Testis (tissue), 2 donors: ENCODE measurements at regions not wholly inside any gene's neighbourhood (a gene's known extent, or its start where the extent isn't known, plus 50 kb on each side); places are given as distances from the start of the nearest gene placed in this dataset.

Experiments used
- DNase-seq: peaks from one replicate; pipeline ENCODE4 v3.0.0-alpha.2; 2019
- H3K27ac ChIP-seq, 2 donors: fragments of 200-600 bp; sonication (generic); one replicate each; pipeline ENCODE4 v1.5.1; 2019
- H3K27me3 ChIP-seq: fragments of 200-600 bp; sonication (generic); one replicate; pipeline ENCODE4 v1.5.1; 2019
- H3K36me3 ChIP-seq: fragments of 200-600 bp; sonication (generic); one replicate; pipeline ENCODE4 v1.5.1; 2017; ENCODE audit warnings: low read depth; ENCODE audit errors: missing control alignments
- H3K4me1 ChIP-seq: fragments of 200-600 bp; sonication (generic); one replicate; pipeline ENCODE4 v1.5.1; 2019
- H3K4me3 ChIP-seq, 2 donors: fragments of 200-600 bp; sonication (generic); one replicate each; pipeline ENCODE4 v1.5.1; 2017 to 2019
- H3K9me3 ChIP-seq: fragments of 200-600 bp; sonication (generic); one replicate; pipeline ENCODE4 v1.5.1; 2017
- POLR2A ChIP-seq: fragments of 450-650 bp; IDR thresholded peaks from one replicate; pipeline ENCODE4 v1.6.1; 2017; ENCODE audit warnings: antibody characterized with exemption, mild to moderate bottlenecking, moderate library complexity
- WGBS, 2 donors: methylation state at CpG; one replicate each; pipeline ENCODE4 v1.1.5; 2018; 5-methylcytosine and 5-hydroxymethylcytosine counted together
- intact Hi-C: fragments of 100-400 bp; cut with DNase I; formaldehyde crosslinking; loops from one replicate; pipeline ENCODE4 v1.15.1; 2023; ENCODE audit warnings: low total_unique reads
- TF ChIP-seq, protein P1 (sequence below), 3 experiments: fragments of 450-650 bp in 2 of 3; fragments of 200-600 bp in 1 of 3; sonication (generic) in 1 of 3; IDR thresholded peaks; one replicate each; pipeline ENCODE4 v1.5.1; 2016 to 2019; ENCODE audit warnings: antibody characterized with exemption in 3 of 3, mild to moderate bottlenecking in 2 of 3, moderate library complexity in 1 of 3

- H3K27me3 ChIP-seq = no peaks in the 10 kb centered on the region
- no peak overlapping the region for H3K27ac ChIP-seq
- no peaks in the 10 kb centered on the region for H3K36me3 ChIP-seq
- no peak overlapping the region for H3K4me3 ChIP-seq
- no peaks in the 10 kb centered on the region for H3K9me3 ChIP-seq
- intact Hi-C loops = no loop called here
- no peak for TF ChIP-seq POLR2A
- TF ChIP-seq, protein P1, sequence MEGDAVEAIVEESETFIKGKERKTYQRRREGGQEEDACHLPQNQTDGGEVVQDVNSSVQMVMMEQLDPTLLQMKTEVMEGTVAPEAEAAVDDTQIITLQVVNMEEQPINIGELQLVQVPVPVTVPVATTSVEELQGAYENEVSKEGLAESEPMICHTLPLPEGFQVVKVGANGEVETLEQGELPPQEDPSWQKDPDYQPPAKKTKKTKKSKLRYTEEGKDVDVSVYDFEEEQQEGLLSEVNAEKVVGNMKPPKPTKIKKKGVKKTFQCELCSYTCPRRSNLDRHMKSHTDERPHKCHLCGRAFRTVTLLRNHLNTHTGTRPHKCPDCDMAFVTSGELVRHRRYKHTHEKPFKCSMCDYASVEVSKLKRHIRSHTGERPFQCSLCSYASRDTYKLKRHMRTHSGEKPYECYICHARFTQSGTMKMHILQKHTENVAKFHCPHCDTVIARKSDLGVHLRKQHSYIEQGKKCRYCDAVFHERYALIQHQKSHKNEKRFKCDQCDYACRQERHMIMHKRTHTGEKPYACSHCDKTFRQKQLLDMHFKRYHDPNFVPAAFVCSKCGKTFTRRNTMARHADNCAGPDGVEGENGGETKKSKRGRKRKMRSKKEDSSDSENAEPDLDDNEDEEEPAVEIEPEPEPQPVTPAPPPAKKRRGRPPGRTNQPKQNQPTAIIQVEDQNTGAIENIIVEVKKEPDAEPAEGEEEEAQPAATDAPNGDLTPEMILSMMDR (IDR thresholded peaks at IDR 0.05) = no peak
- 77 to 82% methylated on average over 2 of the region's 2 CpGs for WGBS, 2 donors
- no peak for DNase-seq
- no peaks in the 10 kb centered on the region for H3K4me1 ChIP-seq
These were observed 360.0 kb upstream of the SLITRK5 start for GRCh38 chr13:87311165-87311564.

- Histone ChIP-seq H3K36me3 (no peaks in the 10 kb centered on the region), H3K9me3 (no peaks in the 10 kb centered on the region), H3K4me3 (no peak overlapping the region), H3K27ac (no peak overlapping the region), H3K4me1 (no peaks in the 10 kb centered on the region), H3K27me3 (no peaks in the 10 kb centered on the region)
- no peak for TF ChIP-seq POLR2A
- TF ChIP-seq, protein P1 (IDR thresholded peaks at IDR 0.05) = no peak
- WGBS, 2 donors = 80 to 83% methylated on average over 1 of the region's 1 CpG
- no peak for DNase-seq
- intact Hi-C loops = no loop called here
These were observed 356.3 kb upstream of the SLITRK5 start for GRCh38 chr13:87314822-87315221.

GRCh38 chr13:87322386-87322785, 348.8 kb upstream of the SLITRK5 start:
- Histone ChIP-seq H3K4me1 (no peaks in the 10 kb centered on the region), H3K4me3 (no peak overlapping the region), H3K27ac (no peak overlapping the region), H3K36me3 (no peaks in the 10 kb centered on the region), H3K9me3 (no peaks in the 10 kb centered on the region), H3K27me3 (no peaks in the 10 kb centered on the region)
- TF ChIP-seq, protein P1 (IDR thresholded peaks at IDR 0.05) = no peak
- TF ChIP-seq POLR2A = no peak
- WGBS, 2 donors = 86 to 95% methylated on average over 3 of the region's 3 CpGs
- intact Hi-C loops = no loop called here
- DNase-seq = no peak

GRCh38 chr13:87324558-87324957, 346.6 kb upstream of the SLITRK5 start:
- 86 to 90% methylated on average over 3 of the region's 3 CpGs for WGBS, 2 donors
- DNase-seq = no peak
- Histone ChIP-seq H3K4me3 (no peak overlapping the region), H3K9me3 (no peaks in the 10 kb centered on the region), H3K36me3 (no peaks in the 10 kb centered on the region), H3K4me1 (no peaks in the 10 kb centered on the region), H3K27me3 (no peaks in the 10 kb centered on the region), H3K27ac (no peak overlapping the region)
- intact Hi-C loops = no loop called here
- no peak for TF ChIP-seq POLR2A
- TF ChIP-seq, protein P1 (IDR thresholded peaks at IDR 0.05) = no peak

- no peak for DNase-seq
- intact Hi-C loops = no loop called here
- WGBS, 2 donors = 44% methylated on average over 3 of the region's 3 CpGs
These were observed 340.0 kb upstream of the SLITRK5 start for GRCh38 chr13:87331178-87331577.

More at GRCh38 chr13:87331178-87331577, 340.0 kb upstream of the SLITRK5 start:
- TF ChIP-seq, protein P1 (IDR thresholded peaks at IDR 0.05) = no peak
- TF ChIP-seq POLR2A = no peak
- Histone ChIP-seq H3K27ac (no peak overlapping the region), H3K4me1 (no peaks in the 10 kb centered on the region), H3K36me3 (no peaks in the 10 kb centered on the region), H3K4me3 (no peak overlapping the region), H3K27me3 (no peaks in the 10 kb centered on the region), H3K9me3 (no peaks in the 10 kb centered on the region)
